GM12801 (cell line): ENCODE measurements at regions not wholly inside any gene's neighbourhood (a gene's known extent, or its start where the extent isn't known, plus 50 kb on each side); places are given as distances from the start of the nearest gene placed in this dataset.

ENCODE experiments used
- TF ChIP-seq, protein P1 (sequence below): IDR thresholded peaks from one replicate; pipeline ENCODE4 v1.5.1; 2011; ENCODE audit warnings: control low read depth; ENCODE audit not compliant: insufficient read length; ENCODE audit errors: extremely low read depth

- TF ChIP-seq, protein P1, sequence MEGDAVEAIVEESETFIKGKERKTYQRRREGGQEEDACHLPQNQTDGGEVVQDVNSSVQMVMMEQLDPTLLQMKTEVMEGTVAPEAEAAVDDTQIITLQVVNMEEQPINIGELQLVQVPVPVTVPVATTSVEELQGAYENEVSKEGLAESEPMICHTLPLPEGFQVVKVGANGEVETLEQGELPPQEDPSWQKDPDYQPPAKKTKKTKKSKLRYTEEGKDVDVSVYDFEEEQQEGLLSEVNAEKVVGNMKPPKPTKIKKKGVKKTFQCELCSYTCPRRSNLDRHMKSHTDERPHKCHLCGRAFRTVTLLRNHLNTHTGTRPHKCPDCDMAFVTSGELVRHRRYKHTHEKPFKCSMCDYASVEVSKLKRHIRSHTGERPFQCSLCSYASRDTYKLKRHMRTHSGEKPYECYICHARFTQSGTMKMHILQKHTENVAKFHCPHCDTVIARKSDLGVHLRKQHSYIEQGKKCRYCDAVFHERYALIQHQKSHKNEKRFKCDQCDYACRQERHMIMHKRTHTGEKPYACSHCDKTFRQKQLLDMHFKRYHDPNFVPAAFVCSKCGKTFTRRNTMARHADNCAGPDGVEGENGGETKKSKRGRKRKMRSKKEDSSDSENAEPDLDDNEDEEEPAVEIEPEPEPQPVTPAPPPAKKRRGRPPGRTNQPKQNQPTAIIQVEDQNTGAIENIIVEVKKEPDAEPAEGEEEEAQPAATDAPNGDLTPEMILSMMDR = no peak
Measured at GRCh38 chr1:219536038-219536437, 76.9 kb downstream of the ZC3H11B start.

DNA sequence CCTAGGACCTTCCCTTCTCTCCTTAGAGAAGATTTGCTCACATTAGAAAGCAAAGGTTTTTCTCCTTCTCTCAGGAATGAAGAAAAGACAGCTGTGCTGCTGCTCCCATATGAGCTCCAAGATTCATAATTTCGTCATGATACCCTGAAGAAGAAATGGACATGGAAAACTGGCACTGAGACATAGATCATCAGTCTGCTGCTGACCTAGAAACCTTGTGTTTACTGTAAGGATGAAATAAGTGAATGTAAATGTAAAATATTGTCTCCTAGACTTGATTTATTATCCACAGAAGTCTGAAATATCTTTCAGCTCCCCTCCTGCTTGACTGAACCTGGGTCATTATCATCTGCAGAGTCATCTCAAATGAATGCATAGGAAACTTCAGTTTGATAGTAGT, 77.9 kb downstream of the ZC3H11B start:
- TF ChIP-seq, protein P1 = no peak

- TF ChIP-seq, protein P1 = no peak
Measured at GRCh38 chr1:219533280-219533679, 79.6 kb downstream of the ZC3H11B start.

GRCh38 chr1:219529116-219529515, 83.8 kb downstream of the ZC3H11B start:
- TF ChIP-seq, protein P1 = no peak

- TF ChIP-seq, protein P1 = no peak
Measured at GRCh38 chr1:219528633-219529032, 84.3 kb downstream of the ZC3H11B start.

DNA sequence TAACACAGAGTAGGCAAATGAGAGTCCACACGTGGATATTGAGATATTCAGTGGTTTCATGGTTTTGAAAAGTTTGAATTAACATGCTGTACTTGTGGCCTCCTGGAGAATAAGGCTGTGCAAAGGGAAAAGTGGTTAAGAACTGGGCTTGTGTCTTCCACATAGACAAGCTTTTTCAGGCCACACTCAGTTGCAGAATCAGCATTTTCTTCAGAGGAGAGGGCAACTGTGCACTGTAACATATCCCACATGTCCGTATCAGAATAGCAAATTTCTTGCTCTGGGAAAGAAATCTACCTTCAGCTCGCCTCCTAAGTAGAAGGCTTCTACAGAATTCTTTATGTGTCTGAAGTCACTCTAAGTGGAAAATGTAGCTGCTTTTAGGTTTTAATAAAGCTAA, 84.9 kb downstream of the ZC3H11B start:
- TF ChIP-seq, protein P1 = no peak

DNA sequence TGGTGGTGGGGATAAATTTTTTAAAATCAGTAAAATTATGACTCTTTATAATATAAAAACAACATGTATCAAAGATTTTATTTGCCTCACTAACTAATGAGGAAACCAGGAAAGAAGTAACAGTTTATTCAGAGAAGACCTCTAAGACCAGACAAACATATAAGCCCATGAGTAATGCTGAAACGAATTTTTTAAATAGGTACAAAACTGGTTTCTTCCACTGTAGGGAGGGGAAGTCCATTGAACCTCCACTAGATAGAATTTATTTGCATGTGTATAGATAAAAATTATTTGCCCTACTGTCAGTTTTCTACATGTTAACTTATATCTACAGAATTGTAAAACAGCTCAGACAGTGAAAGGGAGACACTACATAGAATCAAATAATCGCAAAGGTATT, 86.8 kb downstream of the ZC3H11B start:
- TF ChIP-seq, protein P1 = no peak

GRCh38 chr1:219523411-219523810, 89.5 kb downstream of the ZC3H11B start:
- TF ChIP-seq, protein P1 = no peak
